GM23338 (cell line): ENCODE measurements at regions not wholly inside any gene's neighbourhood (a gene's known extent, or its start where the extent isn't known, plus 50 kb on each side); places are given as distances from the start of the nearest gene placed in this dataset.
A peak's percentile ranks its signal among the peaks of the same experiment; 100 is the strongest.

Experiments used
- ATAC-seq: fragments of 200-7000 bp; cut with Tn5 transposase; 3 replicates; pipeline ENCODE4 v1.9.1; 2020
- DNase-seq: peaks from one replicate; pipeline ENCODE4 v3.0.0-alpha.2; 2015; ENCODE audit warnings: low spot score
- H2AFZ ChIP-seq: fragments of 200-600 bp; sonication (generic); 2 replicates; pipeline ENCODE4 v1.8.0; 2016; ENCODE audit warnings: antibody characterized with exemption, mild to moderate bottlenecking, moderate library complexity
- H3F3A ChIP-seq: fragments of 200-600 bp; sonication (generic); replicated peaks from 2 replicates; pipeline ENCODE4 v1.8.0; 2017; ENCODE audit warnings: antibody characterized with exemption, mixed run types, low read depth
- H3K27ac ChIP-seq: fragments of 200-600 bp; sonication (generic); 2 replicates; pipeline ENCODE4 v1.6.1; 2016; ENCODE audit warnings: low read depth
- H3K27me3 ChIP-seq: fragments of 200-600 bp; sonication (generic); 2 replicates; pipeline ENCODE4 v1.8.0; 2016; ENCODE audit warnings: mild to moderate bottlenecking, mixed run types, moderate library complexity; ENCODE audit not compliant: insufficient read depth
- H3K36me3 ChIP-seq: fragments of 200-600 bp; sonication (generic); 2 replicates; pipeline ENCODE4 v1.8.0; 2016; ENCODE audit warnings: mild to moderate bottlenecking; ENCODE audit not compliant: insufficient read depth
- H3K4me1 ChIP-seq: fragments of 200-600 bp; sonication (generic); 2 replicates; pipeline ENCODE4 v1.8.0; 2016; ENCODE audit warnings: mild to moderate bottlenecking, moderate library complexity; ENCODE audit not compliant: insufficient read depth
- H3K4me2 ChIP-seq: fragments of 200-600 bp; sonication (generic); 2 replicates; pipeline ENCODE4 v1.7.1; 2017; ENCODE audit warnings: mixed run types
- H3K4me3 ChIP-seq: fragments of 200-600 bp; sonication (generic); 2 replicates; pipeline ENCODE4 v1.6.1; 2016; ENCODE audit warnings: mixed run types
- H3K79me2 ChIP-seq: fragments of 200-600 bp; sonication (generic); replicated peaks from 2 replicates; pipeline ENCODE4 v1.8.0; 2017; ENCODE audit warnings: mild to moderate bottlenecking; ENCODE audit not compliant: insufficient read depth
- H3K9me2 ChIP-seq: fragments of 200-600 bp; sonication (generic); 2 replicates; pipeline ENCODE4 v1.8.0; 2017; ENCODE audit not compliant: insufficient read depth
- H4K20me1 ChIP-seq: fragments of 200-600 bp; sonication (generic); replicated peaks from 2 replicates; pipeline ENCODE4 v1.8.0; 2017; ENCODE audit warnings: mild to moderate bottlenecking; ENCODE audit not compliant: insufficient read depth
- H3K27ac Mint-ChIP-seq: 2 replicates; pipeline ENCODE4 v1.8.0; 2020; ENCODE audit warnings: inconsistent platforms, mild to moderate bottlenecking, moderate library complexity, mixed read lengths
- H3K27me3 Mint-ChIP-seq: 3 replicates; pipeline ENCODE4 v1.8.0; 2022; ENCODE audit warnings: low read depth, mild to moderate bottlenecking, moderate library complexity, mixed read lengths, inconsistent platforms; ENCODE audit not compliant: insufficient read depth, poor library complexity
- H3K36me3 Mint-ChIP-seq: 3 replicates; pipeline ENCODE4 v1.8.0; 2021; ENCODE audit warnings: low read depth, mild to moderate bottlenecking, inconsistent platforms, moderate library complexity, mixed read lengths
- H3K4me1 Mint-ChIP-seq: 3 replicates; pipeline ENCODE4 v1.8.0; 2020; ENCODE audit warnings: mild to moderate bottlenecking, inconsistent platforms, mixed read lengths
- H3K4me3 Mint-ChIP-seq: 3 replicates; pipeline ENCODE4 v1.8.0; 2021; ENCODE audit warnings: moderate library complexity, mild to moderate bottlenecking, inconsistent platforms, mixed read lengths
- H3K9me3 Mint-ChIP-seq: 3 replicates; pipeline ENCODE4 v1.8.0; 2020; ENCODE audit warnings: moderate library complexity, mild to moderate bottlenecking, inconsistent platforms, mixed read lengths
- CREB1 ChIP-seq: fragments of 250-450 bp; sonication (Bioruptor Pico); IDR thresholded peaks from 2 replicates; pipeline ENCODE4 v1.5.0; 2020; ENCODE audit warnings: low read depth, mild to moderate bottlenecking, moderate library complexity
- EZH2 ChIP-seq: fragments of 200-600 bp; sonication (generic); IDR thresholded peaks from one replicate; pipeline ENCODE4 v1.8.0; 2017; ENCODE audit warnings: antibody characterized with exemption, mild to moderate bottlenecking, low read depth; ENCODE audit not compliant: unreplicated experiment
- EZH2phosphoT487 ChIP-seq: fragments of 200-600 bp; sonication (generic); IDR thresholded peaks from one replicate; pipeline ENCODE4 v1.8.1; 2018; ENCODE audit warnings: antibody characterized with exemption; ENCODE audit not compliant: unreplicated experiment
- NANOG ChIP-seq: IDR thresholded peaks from 2 replicates; pipeline ENCODE4 v1.6.1; 2016; ENCODE audit warnings: antibody characterized with exemption, borderline replicate concordance
- REST ChIP-seq: IDR thresholded peaks from one replicate; pipeline ENCODE4 v1.6.1; 2018; ENCODE audit warnings: antibody characterized with exemption; ENCODE audit not compliant: unreplicated experiment
- ZNF114 ChIP-seq: fragments of 250-450 bp; sonication (Bioruptor Pico); IDR thresholded peaks from 2 replicates; pipeline ENCODE4 v1.5.0; 2020; ENCODE audit warnings: mild to moderate bottlenecking, moderate library complexity
- TF ChIP-seq, protein P1 (sequence below): IDR thresholded peaks from 2 replicates; pipeline ENCODE4 v1.6.1; 2016; ENCODE audit warnings: antibody characterized with exemption

DNA sequence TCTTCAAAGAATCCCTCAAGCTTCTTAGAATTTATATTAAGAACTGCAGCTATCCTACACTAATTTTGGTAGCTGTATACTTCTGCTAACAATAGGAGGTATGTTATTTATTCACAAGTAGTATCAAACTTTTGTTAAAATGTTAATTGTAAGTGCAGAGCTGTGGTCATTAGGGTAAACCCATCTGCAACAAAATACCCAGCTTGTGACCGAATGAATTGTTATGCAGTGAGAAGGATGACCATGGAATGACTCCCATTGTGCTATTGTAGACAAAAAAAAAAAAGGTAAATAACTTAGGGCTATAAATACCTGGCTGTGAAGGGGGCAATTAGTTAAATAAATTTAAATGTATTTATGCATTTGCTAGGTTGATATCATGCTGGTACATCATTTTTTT is 186.1 kb downstream of the ADCYAP1 start:
- Histone ChIP-seq H3K36me3 (no peaks in the 10 kb centered on the region), H3K27ac (peak overlapping the region; percentile 18; the same call in 1 of the 2 replicates), H3K4me3 (0 out of 2 replicates have a peak overlapping the region, but pooled peaks have one; percentile 0), H3K4me1 (peaks cover 32% of the 10 kb centered on the region), H3K79me2 (0 out of 2 replicates have a peak, but pooled peaks cover 3% of the 10 kb centered on the region), H3F3A (no peaks in the 10 kb centered on the region), H3K27me3 (no peaks in the 10 kb centered on the region), H3K4me2 (peak overlapping the region; percentile 13), H2AFZ (no peak overlapping the region), H3K9me2 (no peaks in the 10 kb centered on the region), H4K20me1 (no peaks in the 10 kb centered on the region)
- peak; percentile 87 for ATAC-seq
- no peaks in the 10 kb centered on the region for H3K27me3 Mint-ChIP-seq
- H3K27ac Mint-ChIP-seq = no peak overlapping the region
- peaks cover 36% of the 10 kb centered on the region; the same call in 2 of the 3 replicates for H3K36me3 Mint-ChIP-seq
- peak; percentile 53 for DNase-seq
- no peak overlapping the region for H3K4me3 Mint-ChIP-seq
- peaks cover 27% of the 10 kb centered on the region for H3K4me1 Mint-ChIP-seq
- no peak for TF ChIP-seq EZH2
- no peak for TF ChIP-seq EZH2phosphoT487
- 0 out of 2 replicates have a peak, but pooled peaks have one; percentile 16 for TF ChIP-seq CREB1 (CRISPR knock-in tag)
- TF ChIP-seq NANOG = peak; percentile 81
- peaks cover 41% of the 10 kb centered on the region for H3K9me3 Mint-ChIP-seq

GRCh38 chr18:1092228-1092627 is 187.6 kb downstream of the ADCYAP1 start:
- 0 out of 2 replicates have a peak overlapping the region, but pooled peaks have one; percentile 0 for H3K27ac ChIP-seq
- no peaks in the 10 kb centered on the region for H3K9me2 ChIP-seq
- DNase-seq (peak; percentile 75), ATAC-seq (peak; percentile 84)
- H3K79me2 ChIP-seq = no peaks in the 10 kb centered on the region
- Mint-ChIP-seq H3K27me3 (no peaks in the 10 kb centered on the region), H3K4me1 (peaks cover 27% of the 10 kb centered on the region), H3K36me3 (peaks cover 33% of the 10 kb centered on the region), H3K9me3 (peaks cover 33% of the 10 kb centered on the region), H3K27ac (no peak overlapping the region), H3K4me3 (no peak overlapping the region)
- no peaks in the 10 kb centered on the region for H3F3A ChIP-seq
- H3K27me3 ChIP-seq = no peaks in the 10 kb centered on the region
- no peak for TF ChIP-seq ZNF114 (CRISPR knock-in tag)
- peak; percentile 89 for TF ChIP-seq REST
- H3K4me2 ChIP-seq = no peak overlapping the region
- no peaks in the 10 kb centered on the region for H3K36me3 ChIP-seq
- no peaks in the 10 kb centered on the region for H4K20me1 ChIP-seq
- H3K4me3 ChIP-seq = no peak overlapping the region
- H3K4me1 ChIP-seq = peaks cover 32% of the 10 kb centered on the region
- H2AFZ ChIP-seq = no peak overlapping the region

DNA sequence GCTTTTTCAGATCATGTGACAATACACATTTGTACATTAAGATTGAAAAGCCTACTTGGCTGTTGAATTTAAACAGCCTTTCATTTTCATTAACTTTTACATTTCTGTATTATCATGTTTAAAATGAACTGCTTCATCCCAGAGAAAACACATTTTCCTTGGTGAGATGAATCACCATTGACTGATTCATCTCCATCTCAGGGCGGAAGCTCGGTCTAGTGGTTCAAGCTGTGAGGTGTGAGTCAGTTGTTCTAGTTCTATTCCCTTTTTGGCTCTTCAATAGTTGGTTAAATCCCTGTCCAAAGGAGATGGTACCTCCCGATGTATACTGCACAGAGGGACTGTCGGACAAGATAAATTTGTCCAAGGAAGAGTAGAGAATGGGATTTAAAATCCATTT is 189.7 kb downstream of the ADCYAP1 start:
- H3K36me3 ChIP-seq = 0 out of 2 replicates have a peak, but pooled peaks cover 2% of the 10 kb centered on the region
- H3K4me1 ChIP-seq = peaks cover 25% of the 10 kb centered on the region
- H3K4me1 Mint-ChIP-seq = peaks cover 16% of the 10 kb centered on the region
- no peak overlapping the region for H3K27ac Mint-ChIP-seq
- no peak overlapping the region for H3K4me3 ChIP-seq
- no peak for ATAC-seq
- H3K9me2 ChIP-seq = no peaks in the 10 kb centered on the region
- H3K4me2 ChIP-seq = no peak overlapping the region
- no peaks in the 10 kb centered on the region for H3K27me3 ChIP-seq
- no peak overlapping the region for H2AFZ ChIP-seq
- H3K4me3 Mint-ChIP-seq = no peak overlapping the region
- H3K27me3 Mint-ChIP-seq = no peaks in the 10 kb centered on the region
- H4K20me1 ChIP-seq = no peaks in the 10 kb centered on the region
- H3K79me2 ChIP-seq = no peaks in the 10 kb centered on the region
- peaks cover 18% of the 10 kb centered on the region; the same call in 2 of the 3 replicates for H3K9me3 Mint-ChIP-seq
- peaks cover 20% of the 10 kb centered on the region; the same call in 2 of the 3 replicates for H3K36me3 Mint-ChIP-seq
- no peaks in the 10 kb centered on the region for H3F3A ChIP-seq
- no peak overlapping the region for H3K27ac ChIP-seq
- DNase-seq = no peak
- no peak for TF ChIP-seq ZNF114 (CRISPR knock-in tag)
- TF ChIP-seq, protein P1, sequence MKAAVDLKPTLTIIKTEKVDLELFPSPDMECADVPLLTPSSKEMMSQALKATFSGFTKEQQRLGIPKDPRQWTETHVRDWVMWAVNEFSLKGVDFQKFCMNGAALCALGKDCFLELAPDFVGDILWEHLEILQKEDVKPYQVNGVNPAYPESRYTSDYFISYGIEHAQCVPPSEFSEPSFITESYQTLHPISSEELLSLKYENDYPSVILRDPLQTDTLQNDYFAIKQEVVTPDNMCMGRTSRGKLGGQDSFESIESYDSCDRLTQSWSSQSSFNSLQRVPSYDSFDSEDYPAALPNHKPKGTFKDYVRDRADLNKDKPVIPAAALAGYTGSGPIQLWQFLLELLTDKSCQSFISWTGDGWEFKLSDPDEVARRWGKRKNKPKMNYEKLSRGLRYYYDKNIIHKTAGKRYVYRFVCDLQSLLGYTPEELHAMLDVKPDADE = no peak
